ENCODE measurements at regions not wholly inside any gene's neighbourhood (a gene's known extent, or its start where the extent isn't known, plus 50 kb on each side); places are given as distances from the start of the nearest gene placed in this dataset.

- TF ChIP-seq, protein P1, sequence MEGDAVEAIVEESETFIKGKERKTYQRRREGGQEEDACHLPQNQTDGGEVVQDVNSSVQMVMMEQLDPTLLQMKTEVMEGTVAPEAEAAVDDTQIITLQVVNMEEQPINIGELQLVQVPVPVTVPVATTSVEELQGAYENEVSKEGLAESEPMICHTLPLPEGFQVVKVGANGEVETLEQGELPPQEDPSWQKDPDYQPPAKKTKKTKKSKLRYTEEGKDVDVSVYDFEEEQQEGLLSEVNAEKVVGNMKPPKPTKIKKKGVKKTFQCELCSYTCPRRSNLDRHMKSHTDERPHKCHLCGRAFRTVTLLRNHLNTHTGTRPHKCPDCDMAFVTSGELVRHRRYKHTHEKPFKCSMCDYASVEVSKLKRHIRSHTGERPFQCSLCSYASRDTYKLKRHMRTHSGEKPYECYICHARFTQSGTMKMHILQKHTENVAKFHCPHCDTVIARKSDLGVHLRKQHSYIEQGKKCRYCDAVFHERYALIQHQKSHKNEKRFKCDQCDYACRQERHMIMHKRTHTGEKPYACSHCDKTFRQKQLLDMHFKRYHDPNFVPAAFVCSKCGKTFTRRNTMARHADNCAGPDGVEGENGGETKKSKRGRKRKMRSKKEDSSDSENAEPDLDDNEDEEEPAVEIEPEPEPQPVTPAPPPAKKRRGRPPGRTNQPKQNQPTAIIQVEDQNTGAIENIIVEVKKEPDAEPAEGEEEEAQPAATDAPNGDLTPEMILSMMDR (IDR thresholded peaks at IDR 0.05; ENCODE audit: poor library complexity, severe bottlenecking) = no peak
- Histone ChIP-seq H3K4me3 (ENCODE audit: severe bottlenecking) (no peak overlapping the region), H3K27ac (ENCODE audit: poor library complexity, severe bottlenecking) (no peak overlapping the region), H3K9me3 (ENCODE audit: severe bottlenecking) (no peaks in the 10 kb centered on the region), H3K4me1 (ENCODE audit: insufficient read depth, poor library complexity, severe bottlenecking) (no peaks in the 10 kb centered on the region), H3K36me3 (ENCODE audit: low read depth) (no peaks in the 10 kb centered on the region), H3K27me3 (ENCODE audit: insufficient read depth, poor library complexity, severe bottlenecking) (no peaks in the 10 kb centered on the region)
- no peak for ATAC-seq (ENCODE audit: low read depth)
- DNase-seq (ENCODE audit: low spot score) = no peak
Observed at GRCh38 chr16:10321407-10322387, 64.2 kb upstream of the ATF7IP2 start.

- Histone ChIP-seq H3K4me1 (ENCODE audit: insufficient read depth, poor library complexity, severe bottlenecking) (no peaks in the 10 kb centered on the region), H3K9me3 (ENCODE audit: severe bottlenecking) (no peaks in the 10 kb centered on the region), H3K36me3 (ENCODE audit: low read depth) (no peaks in the 10 kb centered on the region), H3K27ac (ENCODE audit: poor library complexity, severe bottlenecking) (no peak overlapping the region), H3K27me3 (ENCODE audit: insufficient read depth, poor library complexity, severe bottlenecking) (no peaks in the 10 kb centered on the region), H3K4me3 (ENCODE audit: severe bottlenecking) (no peak overlapping the region)
- ATAC-seq (ENCODE audit: low read depth) = no peak; the same call in 2 of the 3 replicates
- TF ChIP-seq, protein P1 (IDR thresholded peaks at IDR 0.05; ENCODE audit: poor library complexity, severe bottlenecking) = no peak
- DNase-seq (ENCODE audit: low spot score) = no peak
Observed at GRCh38 chr16:10322723-10323527, 62.9 kb upstream of the ATF7IP2 start.

DNA sequence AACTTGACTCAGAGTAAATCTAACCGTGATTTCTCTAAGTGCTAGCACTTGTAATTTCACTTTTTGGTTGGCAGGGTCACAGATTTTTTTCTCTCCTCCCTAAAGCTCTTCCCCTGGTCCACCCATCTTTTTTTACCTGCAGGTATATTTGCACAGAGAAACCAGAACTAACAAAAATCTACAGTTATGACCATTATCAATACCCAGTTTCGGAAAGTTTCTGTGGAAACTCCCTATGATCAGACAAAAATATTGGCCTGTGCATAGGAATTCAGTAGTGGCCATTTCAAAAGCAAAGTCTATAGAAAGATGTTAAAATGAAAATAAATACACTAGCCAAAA, 62.4 kb upstream of the ATF7IP2 start:
- Histone ChIP-seq H3K36me3 (ENCODE audit: low read depth) (no peaks in the 10 kb centered on the region), H3K9me3 (ENCODE audit: severe bottlenecking) (no peaks in the 10 kb centered on the region), H3K27ac (ENCODE audit: poor library complexity, severe bottlenecking) (no peak overlapping the region), H3K4me1 (ENCODE audit: insufficient read depth, poor library complexity, severe bottlenecking) (no peaks in the 10 kb centered on the region), H3K4me3 (ENCODE audit: severe bottlenecking) (no peak overlapping the region), H3K27me3 (ENCODE audit: insufficient read depth, poor library complexity, severe bottlenecking) (no peaks in the 10 kb centered on the region)
- DNase-seq (ENCODE audit: low spot score) = no peak
- ATAC-seq (ENCODE audit: low read depth) = no peak
- TF ChIP-seq, protein P1 (IDR thresholded peaks at IDR 0.05; ENCODE audit: poor library complexity, severe bottlenecking) = no peak

DNA sequence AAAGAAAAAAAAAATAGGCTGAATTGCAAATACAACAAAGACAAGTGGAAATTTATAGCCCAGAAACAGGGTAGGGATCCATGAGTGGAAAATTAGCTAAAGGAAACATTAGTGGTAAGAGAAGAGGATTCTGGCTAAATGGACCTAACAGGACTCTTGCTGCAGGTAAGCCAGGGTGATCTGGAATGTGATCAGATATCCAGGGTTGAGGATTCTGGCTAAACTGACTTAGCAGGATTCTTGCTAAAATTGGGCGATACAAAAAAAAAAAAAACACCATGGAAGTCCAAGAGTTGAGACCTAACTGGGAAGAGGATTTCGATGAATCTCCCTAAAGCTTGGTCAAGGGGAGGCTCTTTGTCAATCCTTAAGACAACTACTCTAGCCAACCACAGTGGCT, 61.7 kb upstream of the ATF7IP2 start:
- ATAC-seq (ENCODE audit: low read depth) = no peak
- TF ChIP-seq, protein P1 (IDR thresholded peaks at IDR 0.05; ENCODE audit: poor library complexity, severe bottlenecking) = no peak
- Histone ChIP-seq H3K9me3 (ENCODE audit: severe bottlenecking) (no peaks in the 10 kb centered on the region), H3K27me3 (ENCODE audit: insufficient read depth, poor library complexity, severe bottlenecking) (no peaks in the 10 kb centered on the region), H3K4me3 (ENCODE audit: severe bottlenecking) (no peak overlapping the region), H3K36me3 (ENCODE audit: low read depth) (no peaks in the 10 kb centered on the region), H3K4me1 (ENCODE audit: insufficient read depth, poor library complexity, severe bottlenecking) (no peaks in the 10 kb centered on the region), H3K27ac (ENCODE audit: poor library complexity, severe bottlenecking) (no peak overlapping the region)
- DNase-seq (ENCODE audit: low spot score) = no peak

Measured in RWPE2 (cell line).